22Rv1 (cell line): ENCODE measurements at regions not wholly inside any gene's neighbourhood (a gene's known extent, or its start where the extent isn't known, plus 50 kb on each side); places are given as distances from the start of the nearest gene placed in this dataset.

ENCODE experiments used
- ZFX ChIP-seq: fragments of 450-650 bp; IDR thresholded peaks from 2 replicates; pipeline ENCODE4 v1.6.1; 2017; ENCODE audit warnings: antibody characterized with exemption, borderline replicate concordance
- TF ChIP-seq, protein P1 (sequence below): fragments of 450-650 bp; IDR thresholded peaks from 2 replicates; pipeline ENCODE4 v1.5.1; 2017; ENCODE audit warnings: mild to moderate bottlenecking

DNA sequence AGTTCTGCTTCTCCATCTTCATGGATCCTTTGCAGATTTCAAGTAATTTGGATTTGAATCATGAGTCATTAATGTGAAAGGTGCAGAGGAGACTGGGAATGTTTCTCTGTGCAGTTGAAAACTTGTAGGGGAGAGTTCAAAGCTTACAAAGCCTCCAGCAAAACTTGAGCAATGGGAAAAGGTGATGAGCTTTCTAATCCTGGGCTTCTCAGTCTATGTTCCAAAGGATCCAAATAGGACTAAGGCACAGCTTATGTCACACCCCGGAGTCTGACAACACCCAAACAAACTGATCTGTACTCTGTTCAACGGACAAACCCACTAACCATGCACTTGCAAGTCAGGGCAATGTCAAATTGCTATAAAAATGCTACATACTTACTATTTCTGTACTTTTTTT, 134.8 kb downstream of the DUSP6 start:
- TF ChIP-seq, protein P1, sequence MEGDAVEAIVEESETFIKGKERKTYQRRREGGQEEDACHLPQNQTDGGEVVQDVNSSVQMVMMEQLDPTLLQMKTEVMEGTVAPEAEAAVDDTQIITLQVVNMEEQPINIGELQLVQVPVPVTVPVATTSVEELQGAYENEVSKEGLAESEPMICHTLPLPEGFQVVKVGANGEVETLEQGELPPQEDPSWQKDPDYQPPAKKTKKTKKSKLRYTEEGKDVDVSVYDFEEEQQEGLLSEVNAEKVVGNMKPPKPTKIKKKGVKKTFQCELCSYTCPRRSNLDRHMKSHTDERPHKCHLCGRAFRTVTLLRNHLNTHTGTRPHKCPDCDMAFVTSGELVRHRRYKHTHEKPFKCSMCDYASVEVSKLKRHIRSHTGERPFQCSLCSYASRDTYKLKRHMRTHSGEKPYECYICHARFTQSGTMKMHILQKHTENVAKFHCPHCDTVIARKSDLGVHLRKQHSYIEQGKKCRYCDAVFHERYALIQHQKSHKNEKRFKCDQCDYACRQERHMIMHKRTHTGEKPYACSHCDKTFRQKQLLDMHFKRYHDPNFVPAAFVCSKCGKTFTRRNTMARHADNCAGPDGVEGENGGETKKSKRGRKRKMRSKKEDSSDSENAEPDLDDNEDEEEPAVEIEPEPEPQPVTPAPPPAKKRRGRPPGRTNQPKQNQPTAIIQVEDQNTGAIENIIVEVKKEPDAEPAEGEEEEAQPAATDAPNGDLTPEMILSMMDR, result no peak
- no peak for TF ChIP-seq ZFX
